ENCODE measurements at regions not wholly inside any gene's neighbourhood (a gene's known extent, or its start where the extent isn't known, plus 50 kb on each side); places are given as distances from the start of the nearest gene placed in this dataset.

GRCh38 chr4:127311924-127312323, 320.8 kb upstream of the INTU start:
- H3K4me2 ChIP-seq (ENCODE audit: low read depth, low read length): no peak overlapping the region
- TF ChIP-seq EZH2 (optimal IDR thresholded peaks at IDR 0.05; ENCODE audit: low read depth, low read length) (no peak), CTCF (IDR thresholded peaks at IDR 0.05; ENCODE audit: low read length) (no peak), EZH2phosphoT487 (IDR thresholded peaks at IDR 0.05; ENCODE audit: low read length) (no peak)
- H3K9ac ChIP-seq (ENCODE audit: low read length): no peak overlapping the region
- no peaks in the 10 kb centered on the region for H3K27me3 ChIP-seq (replicated peaks; ENCODE audit: insufficient read depth, low read length)
- no peaks in the 10 kb centered on the region for H3F3A ChIP-seq (ENCODE audit: insufficient read depth, low read length)
- H4K20me1 ChIP-seq (ENCODE audit: insufficient read depth, low read length): no peaks in the 10 kb centered on the region
- H3K79me2 ChIP-seq (ENCODE audit: low read length): no peaks in the 10 kb centered on the region
- H3K9me3 ChIP-seq (replicated peaks; ENCODE audit: insufficient read depth, low read length): no peaks in the 10 kb centered on the region; the same call in 1 of the 2 replicates
- H2AFZ ChIP-seq (ENCODE audit: low read length): no peak overlapping the region
- no peak overlapping the region for H3K27ac ChIP-seq (ENCODE audit: low read length)
- H3K4me1 ChIP-seq (ENCODE audit: low read length): no peaks in the 10 kb centered on the region
- no peaks in the 10 kb centered on the region for H3K36me3 ChIP-seq (replicated peaks; ENCODE audit: insufficient read depth, low read length)
- no peak for DNase-seq
- H3K4me3 ChIP-seq (ENCODE audit: low read length): no peak overlapping the region
- no peaks in the 10 kb centered on the region for H3K9me2 ChIP-seq (replicated peaks; ENCODE audit: insufficient read depth, low read length)

- Histone ChIP-seq H3K4me3 (ENCODE audit: low read length) (no peak overlapping the region), H3K4me2 (ENCODE audit: low read depth, low read length) (no peak overlapping the region), H3K9me3 (replicated peaks; ENCODE audit: insufficient read depth, low read length) (no peaks in the 10 kb centered on the region; the same call in 1 of the 2 replicates), H3K4me1 (ENCODE audit: low read length) (no peaks in the 10 kb centered on the region), H3K27ac (ENCODE audit: low read length) (no peak overlapping the region), H3K36me3 (replicated peaks; ENCODE audit: insufficient read depth, low read length) (no peaks in the 10 kb centered on the region), H4K20me1 (ENCODE audit: insufficient read depth, low read length) (no peaks in the 10 kb centered on the region), H3F3A (ENCODE audit: insufficient read depth, low read length) (no peaks in the 10 kb centered on the region), H3K9me2 (replicated peaks; ENCODE audit: insufficient read depth, low read length) (no peaks in the 10 kb centered on the region), H3K9ac (ENCODE audit: low read length) (no peak overlapping the region), H2AFZ (ENCODE audit: low read length) (no peak overlapping the region), H3K79me2 (ENCODE audit: low read length) (no peaks in the 10 kb centered on the region), H3K27me3 (replicated peaks; ENCODE audit: insufficient read depth, low read length) (no peaks in the 10 kb centered on the region)
- DNase-seq: no peak
- no peak for TF ChIP-seq EZH2phosphoT487 (IDR thresholded peaks at IDR 0.05; ENCODE audit: low read length)
- TF ChIP-seq EZH2 (optimal IDR thresholded peaks at IDR 0.05; ENCODE audit: low read depth, low read length): no peak
- no peak for TF ChIP-seq CTCF (IDR thresholded peaks at IDR 0.05; ENCODE audit: low read length)
Observed at GRCh38 chr4:127313767-127314166, 319.0 kb upstream of the INTU start.

- TF ChIP-seq EZH2 (optimal IDR thresholded peaks at IDR 0.05; ENCODE audit: low read depth, low read length) (no peak), CTCF (IDR thresholded peaks at IDR 0.05; ENCODE audit: low read length) (no peak), EZH2phosphoT487 (IDR thresholded peaks at IDR 0.05; ENCODE audit: low read length) (no peak)
- no peaks in the 10 kb centered on the region for H3K36me3 ChIP-seq (replicated peaks; ENCODE audit: insufficient read depth, low read length)
- no peak for DNase-seq
- no peaks in the 10 kb centered on the region for H3K9me2 ChIP-seq (replicated peaks; ENCODE audit: insufficient read depth, low read length)
- no peaks in the 10 kb centered on the region for H3F3A ChIP-seq (ENCODE audit: insufficient read depth, low read length)
- H3K4me2 ChIP-seq (ENCODE audit: low read depth, low read length): no peak overlapping the region
- no peaks in the 10 kb centered on the region for H3K79me2 ChIP-seq (ENCODE audit: low read length)
- H3K4me3 ChIP-seq (ENCODE audit: low read length): no peak overlapping the region
- no peaks in the 10 kb centered on the region for H3K9me3 ChIP-seq (replicated peaks; ENCODE audit: insufficient read depth, low read length)
- H2AFZ ChIP-seq (ENCODE audit: low read length): no peak overlapping the region
- no peaks in the 10 kb centered on the region for H3K27me3 ChIP-seq (replicated peaks; ENCODE audit: insufficient read depth, low read length)
- no peaks in the 10 kb centered on the region for H3K4me1 ChIP-seq (ENCODE audit: low read length)
- H3K9ac ChIP-seq (ENCODE audit: low read length): no peak overlapping the region
- H4K20me1 ChIP-seq (ENCODE audit: insufficient read depth, low read length): no peaks in the 10 kb centered on the region
- H3K27ac ChIP-seq (ENCODE audit: low read length): no peak overlapping the region
Observed at GRCh38 chr4:127327491-127327890, 305.3 kb upstream of the INTU start.
